ENCODE measurements at regions not wholly inside any gene's neighbourhood (a gene's known extent, or its start where the extent isn't known, plus 50 kb on each side); places are given as distances from the start of the nearest gene placed in this dataset.

GRCh38 chr7:156220701-156221100, 408.4 kb upstream of the SHH start:
- no CpG with 5 or more reads among the region's 10 CpGs for WGBS, 2 donors (ENCODE audit: extremely low coverage in 2 of 2, insufficient read length in 2 of 2, insufficient replicate concordance in 1 of 2)
- Histone ChIP-seq H4K91ac (ENCODE audit: low read depth, low read length, poor library complexity) (no peak overlapping the region), H3K4me3 (ENCODE audit: low read length in 2 of 2) (no peak overlapping the region), H3K9ac (ENCODE audit: low read depth, low read length, poor library complexity) (no peak overlapping the region), H2BK15ac (ENCODE audit: low read length) (no peak overlapping the region), H2BK12ac (ENCODE audit: low read length) (no peak overlapping the region), H3K14ac (ENCODE audit: low read length) (no peak overlapping the region), H3K23ac (ENCODE audit: low read depth, low read length, poor library complexity) (no peak overlapping the region), H3K9me3 (replicated peaks in 1 of 2; ENCODE audit: control insufficient read depth in 2 of 2, insufficient read depth in 1 of 2, low read depth in 1 of 2, low read length in 2 of 2) (peaks cover 0 to 2% of the 10 kb centered on the region in 2 donors), H4K8ac (ENCODE audit: low read depth, low read length) (no peak overlapping the region), H2AK5ac (ENCODE audit: low read depth, low read length) (no peak overlapping the region), H3K27me3 (ENCODE audit: control insufficient read depth in 3 of 3, insufficient read depth in 3 of 3, low read depth in 1 of 3, low read length in 3 of 3) (no peaks in the 10 kb centered on the region), H3K18ac (ENCODE audit: low read length) (no peak overlapping the region), H3K79me1 (ENCODE audit: low read depth, low read length) (no peaks in the 10 kb centered on the region), H3K4me1 (ENCODE audit: control insufficient read depth in 2 of 2, insufficient read depth in 1 of 2, low read depth in 1 of 2, low read length in 2 of 2) (peaks cover 0 to 3% of the 10 kb centered on the region in 2 donors), H3K4me2 (ENCODE audit: insufficient read depth, low read length, poor library complexity, severe bottlenecking) (no peak overlapping the region), H2AFZ (ENCODE audit: low read length) (no peak overlapping the region), H2BK5ac (ENCODE audit: low read length) (no peak overlapping the region), H3K4ac (ENCODE audit: low read length) (no peak overlapping the region), H3K36me3 (replicated peaks in 1 of 2; ENCODE audit: control insufficient read depth in 2 of 2, insufficient read depth in 2 of 2, low read length in 2 of 2) (no peaks in the 10 kb centered on the region), H3K27ac (replicated peaks; ENCODE audit: low read length) (no peak overlapping the region), H2BK120ac (ENCODE audit: low read depth, low read length) (no peak overlapping the region)
- no peak for DNase-seq (ENCODE audit: low spot score)

- DNase-seq (ENCODE audit: low spot score): no peak
- Histone ChIP-seq H3K23ac (ENCODE audit: low read depth, low read length, poor library complexity) (no peak overlapping the region), H3K79me1 (ENCODE audit: low read depth, low read length) (no peaks in the 10 kb centered on the region), H3K18ac (ENCODE audit: low read length) (peak overlapping the region; percentile 31), H2BK15ac (ENCODE audit: low read length) (no peak overlapping the region), H2BK5ac (ENCODE audit: low read length) (no peak overlapping the region), H2BK12ac (ENCODE audit: low read length) (no peak overlapping the region), H3K4ac (ENCODE audit: low read length) (no peak overlapping the region), H2AK5ac (ENCODE audit: low read depth, low read length) (no peak overlapping the region), H2AFZ (ENCODE audit: low read length) (no peak overlapping the region), H3K9ac (ENCODE audit: low read depth, low read length, poor library complexity) (no peak overlapping the region), H3K14ac (ENCODE audit: low read length) (peak overlapping the region; percentile 85), H3K27me3 (ENCODE audit: control insufficient read depth in 3 of 3, insufficient read depth in 3 of 3, low read depth in 1 of 3, low read length in 3 of 3) (no peaks in the 10 kb centered on the region), H3K4me3 (ENCODE audit: low read length in 2 of 2) (no peak overlapping the region), H4K91ac (ENCODE audit: low read depth, low read length, poor library complexity) (no peak overlapping the region), H3K9me3 (replicated peaks in 1 of 2; ENCODE audit: control insufficient read depth in 2 of 2, insufficient read depth in 1 of 2, low read depth in 1 of 2, low read length in 2 of 2) (peaks cover 0 to 2% of the 10 kb centered on the region in 2 donors), H2BK120ac (ENCODE audit: low read depth, low read length) (no peak overlapping the region), H3K4me1 (ENCODE audit: control insufficient read depth in 2 of 2, insufficient read depth in 1 of 2, low read depth in 1 of 2, low read length in 2 of 2) (peaks cover 0 to 3% of the 10 kb centered on the region in 2 donors), H3K4me2 (ENCODE audit: insufficient read depth, low read length, poor library complexity, severe bottlenecking) (no peak overlapping the region), H3K36me3 (replicated peaks in 1 of 2; ENCODE audit: control insufficient read depth in 2 of 2, insufficient read depth in 2 of 2, low read length in 2 of 2) (no peaks in the 10 kb centered on the region), H4K8ac (ENCODE audit: low read depth, low read length) (no peak overlapping the region), H3K27ac (replicated peaks; ENCODE audit: low read length) (no peak overlapping the region)
- no CpG with 5 or more reads among the region's 16 CpGs for WGBS, 2 donors (ENCODE audit: extremely low coverage in 2 of 2, insufficient read length in 2 of 2, insufficient replicate concordance in 1 of 2)
Observed at GRCh38 chr7:156220078-156220605, 407.9 kb upstream of the SHH start.

DNA sequence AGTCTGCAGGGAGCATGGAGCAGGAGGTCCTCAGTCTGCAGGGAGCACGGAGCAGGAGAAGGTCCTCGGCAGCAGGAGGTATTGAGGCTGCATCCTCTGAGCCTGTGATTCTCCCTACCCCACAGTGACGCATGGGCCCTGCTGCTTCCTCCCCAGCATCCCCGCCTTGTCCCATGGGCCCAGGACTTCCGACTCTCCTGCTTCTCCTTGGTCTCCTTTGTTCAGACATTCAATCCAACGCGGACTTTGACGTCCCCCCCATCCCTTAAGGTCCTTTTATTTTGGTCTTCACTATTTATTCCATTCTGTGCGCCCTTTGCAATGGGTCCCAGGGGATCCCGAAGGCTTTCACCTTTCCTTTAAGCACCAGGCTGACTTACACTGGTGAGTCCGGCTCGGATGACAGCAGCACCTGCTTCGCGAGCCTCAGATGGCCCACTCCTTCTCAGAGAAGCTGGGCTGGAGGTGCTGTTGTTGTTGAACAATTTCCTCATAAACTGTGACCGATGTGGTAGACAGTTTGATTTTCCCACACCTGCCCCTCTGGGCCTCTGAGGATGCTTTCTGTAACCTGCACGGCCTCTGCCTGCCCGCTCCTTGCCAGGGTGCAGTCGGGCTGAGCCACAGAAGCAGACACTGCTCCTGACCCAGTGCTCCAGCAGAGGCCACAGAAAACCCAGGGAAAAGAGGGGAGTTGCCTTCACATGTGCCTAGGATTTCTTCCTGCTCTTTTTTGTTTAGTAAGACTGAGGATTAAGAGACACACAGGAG, 407.2 kb upstream of the SHH start:
- Histone ChIP-seq H3K27me3 (ENCODE audit: control insufficient read depth in 3 of 3, insufficient read depth in 3 of 3, low read depth in 1 of 3, low read length in 3 of 3) (no peaks in the 10 kb centered on the region), H3K4me2 (ENCODE audit: insufficient read depth, low read length, poor library complexity, severe bottlenecking) (no peak overlapping the region), H4K8ac (ENCODE audit: low read depth, low read length) (no peak overlapping the region), H3K4ac (ENCODE audit: low read length) (no peak overlapping the region), H2BK12ac (ENCODE audit: low read length) (no peak overlapping the region), H2AFZ (ENCODE audit: low read length) (no peak overlapping the region), H3K9me3 (replicated peaks in 1 of 2; ENCODE audit: control insufficient read depth in 2 of 2, insufficient read depth in 1 of 2, low read depth in 1 of 2, low read length in 2 of 2) (no peaks in the 10 kb centered on the region), H2BK120ac (ENCODE audit: low read depth, low read length) (peak overlapping the region; percentile 52), H3K36me3 (replicated peaks in 1 of 2; ENCODE audit: control insufficient read depth in 2 of 2, insufficient read depth in 2 of 2, low read length in 2 of 2) (no peaks in the 10 kb centered on the region), H4K91ac (ENCODE audit: low read depth, low read length, poor library complexity) (no peak overlapping the region), H2BK15ac (ENCODE audit: low read length) (no peak overlapping the region), H3K18ac (ENCODE audit: low read length) (peak overlapping the region; percentile 72), H2AK5ac (ENCODE audit: low read depth, low read length) (no peak overlapping the region), H3K4me1 (ENCODE audit: control insufficient read depth in 2 of 2, insufficient read depth in 1 of 2, low read depth in 1 of 2, low read length in 2 of 2) (peaks cover 0 to 3% of the 10 kb centered on the region in 2 donors), H3K9ac (ENCODE audit: low read depth, low read length, poor library complexity) (no peak overlapping the region), H3K27ac (replicated peaks; ENCODE audit: low read length) (no peak overlapping the region), H3K4me3 (ENCODE audit: low read length in 2 of 2) (no peak overlapping the region), H3K23ac (ENCODE audit: low read depth, low read length, poor library complexity) (no peak overlapping the region), H3K14ac (ENCODE audit: low read length) (no peak overlapping the region), H2BK5ac (ENCODE audit: low read length) (no peak overlapping the region), H3K79me1 (ENCODE audit: low read depth, low read length) (no peaks in the 10 kb centered on the region)
- WGBS, 2 donors (ENCODE audit: extremely low coverage in 2 of 2, insufficient read length in 2 of 2, insufficient replicate concordance in 1 of 2): no CpG with 5 or more reads among the region's 18 CpGs
- no peak for DNase-seq (ENCODE audit: low spot score)

DNA sequence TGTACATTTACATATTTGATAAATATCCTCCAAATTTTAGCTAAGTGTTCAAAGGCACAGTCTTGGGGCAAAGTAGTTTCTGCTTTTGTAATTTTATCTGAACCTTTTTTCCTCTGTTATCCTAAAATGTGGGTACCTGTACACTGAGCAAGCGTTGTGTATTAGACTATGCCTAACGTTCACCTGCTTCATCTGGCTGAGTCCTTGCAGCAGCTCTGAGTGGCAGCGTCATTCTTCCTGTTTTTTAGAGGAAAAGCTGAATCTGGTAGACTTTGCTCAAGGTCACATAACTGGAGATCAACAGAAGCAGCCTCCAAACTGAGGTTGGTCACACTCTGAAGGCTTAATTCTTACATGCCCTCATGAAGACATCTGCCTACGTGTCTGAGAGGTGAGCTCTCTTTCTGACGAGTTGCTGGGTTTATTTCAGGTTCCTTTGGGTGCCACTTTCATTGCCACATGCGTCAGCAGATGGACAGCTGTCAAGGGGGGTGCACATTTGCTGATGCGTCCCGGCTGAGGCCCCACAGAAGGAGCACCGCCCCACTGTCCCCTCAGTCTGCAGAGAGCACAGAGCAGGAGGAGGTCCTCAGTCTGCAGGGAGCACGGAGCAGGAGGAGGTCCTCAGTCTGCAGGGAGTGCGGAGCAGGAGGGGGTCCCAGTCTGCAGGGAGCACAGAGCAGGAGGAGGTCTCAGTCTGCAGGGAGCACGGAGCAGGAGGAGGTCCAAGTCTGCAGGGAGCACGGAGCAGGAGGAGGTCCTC, 406.5 kb upstream of the SHH start:
- no peak overlapping the region for H2BK5ac ChIP-seq (ENCODE audit: low read length)
- H2AFZ ChIP-seq (ENCODE audit: low read length): no peak overlapping the region
- H3K9ac ChIP-seq (ENCODE audit: low read depth, low read length, poor library complexity): no peak overlapping the region
- no CpG with 5 or more reads among the region's 13 CpGs for WGBS, 2 donors (ENCODE audit: extremely low coverage in 2 of 2, insufficient read length in 2 of 2, insufficient replicate concordance in 1 of 2)
- no peak overlapping the region for H3K27ac ChIP-seq (replicated peaks; ENCODE audit: low read length)
- H3K23ac ChIP-seq (ENCODE audit: low read depth, low read length, poor library complexity): no peak overlapping the region
- peak overlapping the region; percentile 52 for H2BK120ac ChIP-seq (ENCODE audit: low read depth, low read length)
- H3K4me1 ChIP-seq (ENCODE audit: control insufficient read depth in 2 of 2, insufficient read depth in 1 of 2, low read depth in 1 of 2, low read length in 2 of 2): peaks cover 0 to 3% of the 10 kb centered on the region in 2 donors
- DNase-seq (ENCODE audit: low spot score): no peak
- no peaks in the 10 kb centered on the region for H3K27me3 ChIP-seq (ENCODE audit: control insufficient read depth in 3 of 3, insufficient read depth in 3 of 3, low read depth in 1 of 3, low read length in 3 of 3)
- H3K18ac ChIP-seq (ENCODE audit: low read length): no peak overlapping the region
- H3K4me2 ChIP-seq (ENCODE audit: insufficient read depth, low read length, poor library complexity, severe bottlenecking): no peak overlapping the region
- no peak overlapping the region for H4K91ac ChIP-seq (ENCODE audit: low read depth, low read length, poor library complexity)
- no peak overlapping the region for H2BK12ac ChIP-seq (ENCODE audit: low read length)
- no peak overlapping the region for H2AK5ac ChIP-seq (ENCODE audit: low read depth, low read length)
- no peak overlapping the region for H3K4ac ChIP-seq (ENCODE audit: low read length)
- no peak overlapping the region for H3K4me3 ChIP-seq (ENCODE audit: low read length in 2 of 2)
- no peak overlapping the region for H2BK15ac ChIP-seq (ENCODE audit: low read length)
- no peaks in the 10 kb centered on the region for H3K9me3 ChIP-seq (replicated peaks in 1 of 2; ENCODE audit: control insufficient read depth in 2 of 2, insufficient read depth in 1 of 2, low read depth in 1 of 2, low read length in 2 of 2)
- H4K8ac ChIP-seq (ENCODE audit: low read depth, low read length): no peak overlapping the region
- H3K36me3 ChIP-seq (replicated peaks in 1 of 2; ENCODE audit: control insufficient read depth in 2 of 2, insufficient read depth in 2 of 2, low read length in 2 of 2): no peaks in the 10 kb centered on the region
- H3K79me1 ChIP-seq (ENCODE audit: low read depth, low read length): no peaks in the 10 kb centered on the region
- no peak overlapping the region for H3K14ac ChIP-seq (ENCODE audit: low read length)
